Stimulated activated CD4-positive, alpha-beta T cell treated with anti-CD3 and anti-CD28 coated beads, Interleukin-2, amount 100 ng/mL, for 48 hours (primary cell): ENCODE measurements at regions not wholly inside any gene's neighbourhood (a gene's known extent, or its start where the extent isn't known, plus 50 kb on each side); places are given as distances from the start of the nearest gene placed in this dataset.

Experiments used
- DNase-seq, 2 donors: peaks; one replicate each; pipeline ENCODE4 v3.0.0-alpha.2; 2020

- DNase-seq, result no peak
These were observed 469.0 kb upstream of the IGFBP3 start for GRCh38 chr7:46390042-46390441.

- no peak for DNase-seq
These were observed 468.1 kb upstream of the IGFBP3 start for GRCh38 chr7:46389146-46389545.

GRCh38 chr7:46387646-46388045 is 466.6 kb upstream of the IGFBP3 start:
- no peak for DNase-seq

- no peak for DNase-seq
These were observed 465.6 kb upstream of the IGFBP3 start for GRCh38 chr7:46386428-46387399.

- DNase-seq, result no peak
These were observed 464.7 kb upstream of the IGFBP3 start for GRCh38 chr7:46385662-46386309.

GRCh38 chr7:46383605-46384004 is 462.5 kb upstream of the IGFBP3 start:
- no peak for DNase-seq

GRCh38 chr7:46369933-46370654 is 449.0 kb upstream of the IGFBP3 start:
- no peak for DNase-seq

GRCh38 chr7:46368871-46369270 is 447.8 kb upstream of the IGFBP3 start:
- DNase-seq, result no peak

GRCh38 chr7:46366526-46366925 is 445.5 kb upstream of the IGFBP3 start:
- no peak for DNase-seq

- DNase-seq, result no peak
These were observed 442.6 kb upstream of the IGFBP3 start for GRCh38 chr7:46363688-46364087.

- DNase-seq, result no peak
These were observed 439.7 kb upstream of the IGFBP3 start for GRCh38 chr7:46360811-46361210.

- DNase-seq, result no peak
These were observed 439.2 kb upstream of the IGFBP3 start for GRCh38 chr7:46360296-46360695.

GRCh38 chr7:46357851-46358250 is 436.8 kb upstream of the IGFBP3 start:
- no peak for DNase-seq

- no peak for DNase-seq
These were observed 436.2 kb upstream of the IGFBP3 start for GRCh38 chr7:46357290-46357689.

GRCh38 chr7:46356371-46356770 is 435.3 kb upstream of the IGFBP3 start:
- no peak for DNase-seq

- no peak for DNase-seq
These were observed 434.3 kb upstream of the IGFBP3 start for GRCh38 chr7:46355331-46355730.

GRCh38 chr7:46352004-46352954 is 431.2 kb upstream of the IGFBP3 start:
- no peak for DNase-seq

GRCh38 chr7:46349490-46349889 is 428.4 kb upstream of the IGFBP3 start:
- DNase-seq, result no peak

GRCh38 chr7:46344533-46344932 is 423.5 kb upstream of the IGFBP3 start:
- no peak for DNase-seq

- no peak for DNase-seq
These were observed 422.7 kb upstream of the IGFBP3 start for GRCh38 chr7:46343802-46344201.

- DNase-seq, result no peak
These were observed 401.9 kb upstream of the IGFBP3 start for GRCh38 chr7:46322937-46323336.

- no peak for DNase-seq
These were observed 400.6 kb upstream of the IGFBP3 start for GRCh38 chr7:46321556-46322205.
